HepG2 (cell line): ENCODE measurements at regions not wholly inside any gene's neighbourhood (a gene's known extent, or its start where the extent isn't known, plus 50 kb on each side); places are given as distances from the start of the nearest gene placed in this dataset.

Source experiments
- ATAC-seq: fragments of 200-7000 bp; cut with Tn5 transposase; 3 replicates; pipeline ENCODE4 v1.9.1; 2020; ENCODE audit warnings: mild to moderate bottlenecking, moderate library complexity
- BruUV-seq: library from RNA; stranded (reverse); fragments of 400-500 nt; replicated peaks from 2 replicates; lab custom pipeline; 2021; lab: Mats Ljungman, UMichigan
- CTCF ChIA-PET: fragments of 300-600 bp; formaldehyde crosslinking; extraction: SDS; loops from one replicate; lab custom pipeline; 2021; ENCODE audit warnings: low total read pairs, inconsistent platforms, low intra/inter-chr PET ratio; lab: Yijun Ruan, JAX
- POLR2A ChIA-PET: fragments of 350-600 bp; sonication (Branson Sonifier 250); formaldehyde crosslinking; loops from one replicate; lab custom pipeline; 2020; ENCODE audit warnings: antibody characterized with exemption, inconsistent platforms; lab: Yijun Ruan, JAX
- DNase-seq: peaks from one replicate; pipeline ENCODE4 v3.0.0-alpha.2; 2015; ENCODE audit warnings: low spot score
- FAIRE-seq: peaks from 3 replicates; lab custom pipeline; 2011; peaks lifted over from hg19 to GRCh38; lab: Jason Lieb, UNC
- H2AFZ ChIP-seq: one replicate; pipeline ENCODE4 v1.6.1; 2011; ENCODE audit warnings: low read length, inconsistent platforms
- H3K27ac ChIP-seq: fragments of 300-600 bp; 3 replicates; pipeline ENCODE4 v1.8.0; 2011; ENCODE audit warnings: mixed run types, mild to moderate bottlenecking, mixed read lengths, low read length, inconsistent platforms; ENCODE audit not compliant: insufficient read depth; ENCODE audit errors: extremely low read length
- H3K27me3 ChIP-seq, 2 experiments: fragments of 200-600 bp in 1 of 2; 2 replicates in 1 of 2; 3 replicates in 1 of 2; pipeline versions ENCODE4 v1.6.0 to v1.8.0; 2011; ENCODE audit warnings: low read length in 2 of 2, mild to moderate bottlenecking in 2 of 2, moderate library complexity in 2 of 2, inconsistent platforms in 1 of 2; ENCODE audit not compliant: insufficient read depth in 2 of 2, control insufficient read depth in 1 of 2
- H3K36me3 ChIP-seq, 2 experiments: fragments of 200-600 bp in 1 of 2; replicated peaks in 1 of 2; 2 replicates in 1 of 2; 3 replicates in 1 of 2; pipeline versions ENCODE4 v1.5.1 to v1.8.0; 2011; ENCODE audit warnings: low read length in 2 of 2, inconsistent platforms in 1 of 2; ENCODE audit not compliant: insufficient read depth in 2 of 2, control insufficient read depth in 1 of 2
- H3K4me1 ChIP-seq: 2 replicates; pipeline ENCODE4 v1.5.1; 2012; ENCODE audit warnings: low read length, inconsistent platforms; ENCODE audit not compliant: insufficient read depth
- H3K4me2 ChIP-seq: 2 replicates; pipeline ENCODE4 v1.6.0; 2011; ENCODE audit warnings: low read depth, low read length, inconsistent platforms
- H3K4me3 ChIP-seq, 3 experiments: fragments of 200-600 bp in 1 of 3; sonication (generic), shearing (Covaris generic) in 1 of 3; replicated peaks in 1 of 3; 2 replicates each; pipeline ENCODE4 v1.5.1; 2011 to 2016; ENCODE audit warnings: low read length in 3 of 3, inconsistent platforms in 2 of 3, low read depth in 2 of 3, mild to moderate bottlenecking in 2 of 3, control low read depth in 1 of 3, mixed read lengths in 1 of 3; ENCODE audit not compliant: insufficient read depth in 1 of 3
- H3K79me2 ChIP-seq: one replicate; pipeline ENCODE4 v1.6.1; 2011; ENCODE audit warnings: low read length, inconsistent platforms; ENCODE audit not compliant: insufficient read depth
- H3K9ac ChIP-seq: 2 replicates; pipeline ENCODE4 v1.6.0; 2011; ENCODE audit warnings: mild to moderate bottlenecking, low read depth, low read length, inconsistent platforms; ENCODE audit not compliant: insufficient read depth
- H3K9me3 ChIP-seq: 2 replicates; pipeline ENCODE4 v1.5.1; 2012; ENCODE audit warnings: mild to moderate bottlenecking, low read length
- H4K20me1 ChIP-seq: 2 replicates; pipeline ENCODE4 v1.6.0; 2011; ENCODE audit warnings: inconsistent platforms, mild to moderate bottlenecking, low read length, moderate library complexity; ENCODE audit not compliant: insufficient read depth
- ATF6 ChIP-seq: sonication (generic); formaldehyde crosslinking; conservative IDR thresholded peaks from 2 replicates; pipeline ENCODE4 v1.4.0; 2020; ENCODE audit warnings: missing genetic modification reagents
- MAF1 ChIP-seq: sonication (generic); formaldehyde crosslinking; IDR thresholded peaks from 2 replicates; pipeline ENCODE4 v1.5.0; 2020; ENCODE audit warnings: missing genetic modification reagents, borderline replicate concordance
- NFKBIZ ChIP-seq: IDR thresholded peaks from 2 replicates; pipeline ENCODE4 v1.6.1; 2018; ENCODE audit warnings: missing genetic modification reagents, missing compliant biosample characterization
- SMAD9 ChIP-seq: sonication (generic); formaldehyde crosslinking; IDR thresholded peaks from 2 replicates; pipeline ENCODE4 v1.5.1; 2020; ENCODE audit warnings: mild to moderate bottlenecking, missing genetic modification reagents
- SNRNP70 ChIP-seq: fragments of 200-400 bp; formaldehyde crosslinking; IDR thresholded peaks from 2 replicates; pipeline ENCODE4 v1.6.1; 2017; ENCODE audit warnings: mild to moderate bottlenecking, low read depth, low read length, moderate library complexity
- SP1 ChIP-seq, 2 experiments: fragments of 450-650 bp in 1 of 2; sonication (generic) in 1 of 2; formaldehyde crosslinking in 1 of 2; IDR thresholded peaks; 2 replicates each; pipeline versions ENCODE4 v1.4.0 to v1.6.1; 2016 to 2020; ENCODE audit warnings: missing genetic modification reagents in 1 of 2
- ZNF484 ChIP-seq: sonication (generic); formaldehyde crosslinking; IDR thresholded peaks from 2 replicates; pipeline ENCODE4 v1.5.1; 2020; ENCODE audit warnings: mild to moderate bottlenecking, low read depth, missing genetic modification reagents, borderline replicate concordance
- WGBS: methylation state at CpG from one replicate; pipeline ENCODE4 v1.1.6; 2017; ENCODE audit warnings: low lambda C conversion rate; 5-methylcytosine and 5-hydroxymethylcytosine counted together
- in situ Hi-C: cut with HindIII; loops from 2 replicates; pipeline ENCODE4 v1.10.0; 2017; ENCODE audit warnings: low pct_unique_long_range_greater_than_20kb; ENCODE audit not compliant: extremely low pct_ligation_motif_present
- intact Hi-C: fragments of 100-400 bp; cut with micrococcal nuclease; formaldehyde crosslinking; loops from one replicate; pipeline ENCODE4 v1.10.0; 2022; ENCODE audit not compliant: unreplicated experiment

GRCh38 chr2:123495241-123495640 lies 529.8 kb upstream of the CNTNAP5 start (continued):
- TF ChIP-seq ZNF484 (no peak), ATF6 (CRISPR knock-in tag) (no peak), SMAD9 (CRISPR knock-in tag) (no peak), SP1 (IDR thresholded peaks at IDR 0.05) (no peak), SP1 (CRISPR knock-in tag; IDR thresholded peaks at IDR 0.05) (no peak)

DNA sequence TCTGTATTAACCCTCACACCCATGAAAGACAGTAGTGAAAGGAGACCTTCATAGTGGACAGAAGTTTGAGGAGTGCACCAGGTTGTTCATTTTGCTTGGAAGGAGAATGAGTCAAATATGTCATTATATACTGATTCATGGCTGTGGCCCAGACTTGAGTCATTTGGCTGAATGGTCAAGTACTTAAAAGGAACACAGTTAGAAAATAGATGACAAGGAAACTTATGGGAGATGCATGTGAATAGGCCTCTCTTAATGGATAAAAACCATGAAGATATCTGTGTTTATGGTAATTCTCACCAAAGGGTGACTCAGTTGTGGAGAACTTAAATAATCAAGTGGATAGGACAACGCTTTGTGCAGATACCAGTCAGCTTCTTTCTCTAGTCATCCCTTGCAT lies 524.7 kb upstream of the CNTNAP5 start:
- no peak overlapping the region for H3K4me2 ChIP-seq
- ATAC-seq (no peak), FAIRE-seq (no peak), DNase-seq (no peak)
- no peak overlapping the region for H3K9ac ChIP-seq
- no peaks in the 10 kb centered on the region for H3K27me3 ChIP-seq
- H2AFZ ChIP-seq: no peak overlapping the region
- in situ Hi-C loops (no loop called here), intact Hi-C loops (no loop called here)
- no peaks in the 10 kb centered on the region for H3K79me2 ChIP-seq
- POLR2A ChIA-PET: no interaction called here
- H3K27ac ChIP-seq: no peak overlapping the region
- no TSS peak for BruUV-seq
- H3K36me3 ChIP-seq: no peaks in the 10 kb centered on the region
- TF ChIP-seq MAF1 (CRISPR knock-in tag) (no peak), NFKBIZ (no peak), SNRNP70 (no peak)
- H3K9me3 ChIP-seq: peaks cover 95% of the 10 kb centered on the region
- CTCF ChIA-PET: no interaction called here
- no peaks in the 10 kb centered on the region for H4K20me1 ChIP-seq
- WGBS: 0% methylated on average over 1 of the region's 1 CpG
- H3K4me3 ChIP-seq: no peak overlapping the region
- H3K4me1 ChIP-seq: no peaks in the 10 kb centered on the region
